ENCODE measurements at regions not wholly inside any gene's neighbourhood (a gene's known extent, or its start where the extent isn't known, plus 50 kb on each side); places are given as distances from the start of the nearest gene placed in this dataset.

DNA sequence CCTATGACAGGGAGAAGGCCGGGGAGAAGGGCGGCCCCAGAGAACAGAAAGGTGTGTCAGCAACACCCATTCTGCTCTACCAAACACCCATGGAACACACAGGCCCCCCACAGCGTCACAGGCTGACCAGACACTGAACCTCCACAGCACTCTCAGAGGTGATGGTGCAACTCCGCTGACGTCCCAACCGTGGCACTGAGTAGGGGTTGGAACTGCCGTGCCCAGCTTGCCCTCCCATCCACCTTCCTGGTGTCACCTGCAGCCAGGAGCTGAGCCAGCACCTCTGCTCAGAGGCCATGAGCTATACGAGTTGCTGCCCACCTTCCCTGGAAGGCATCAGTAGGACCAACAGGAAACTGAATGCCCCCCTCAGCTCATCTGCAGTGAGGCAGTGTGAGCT lies 412.9 kb upstream of the SALL3 start:
- DNase-seq (no peak), ATAC-seq (no peak)

DNA sequence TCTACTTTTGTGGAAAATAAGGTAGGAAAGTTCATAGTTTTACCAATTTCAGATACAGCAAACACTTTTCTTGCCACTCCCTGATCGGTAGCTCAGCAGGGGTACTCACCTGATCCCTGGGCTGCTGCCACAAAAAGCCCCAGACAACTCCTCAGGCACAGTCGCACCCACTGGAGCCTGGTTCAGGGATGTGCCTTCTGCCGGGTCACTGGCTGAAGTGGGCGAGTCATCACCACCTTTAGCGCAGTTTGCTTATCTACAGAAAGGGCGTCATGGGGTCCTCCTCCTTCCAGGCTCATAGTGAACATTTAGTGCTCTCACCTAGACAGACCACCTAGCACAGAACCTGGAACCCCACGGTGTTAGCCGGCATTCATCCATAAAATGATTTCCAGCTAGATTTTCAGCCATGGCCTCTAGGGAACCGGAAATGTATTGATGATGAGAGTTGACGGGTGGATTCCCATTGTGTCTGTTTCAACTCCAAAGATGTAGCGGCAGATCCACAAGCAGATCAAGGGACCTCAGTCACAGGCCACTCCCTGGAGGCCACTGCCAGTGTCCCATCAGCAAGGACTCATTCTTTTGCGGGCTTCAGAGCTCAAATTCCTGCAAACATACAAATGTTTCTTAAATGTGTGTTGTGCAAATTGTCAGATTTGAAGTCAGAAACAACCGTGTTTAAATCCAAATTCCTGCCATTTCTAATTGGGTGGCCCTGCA lies 408.4 kb upstream of the SALL3 start:
- no peak for ATAC-seq
- DNase-seq = no peak

DNA sequence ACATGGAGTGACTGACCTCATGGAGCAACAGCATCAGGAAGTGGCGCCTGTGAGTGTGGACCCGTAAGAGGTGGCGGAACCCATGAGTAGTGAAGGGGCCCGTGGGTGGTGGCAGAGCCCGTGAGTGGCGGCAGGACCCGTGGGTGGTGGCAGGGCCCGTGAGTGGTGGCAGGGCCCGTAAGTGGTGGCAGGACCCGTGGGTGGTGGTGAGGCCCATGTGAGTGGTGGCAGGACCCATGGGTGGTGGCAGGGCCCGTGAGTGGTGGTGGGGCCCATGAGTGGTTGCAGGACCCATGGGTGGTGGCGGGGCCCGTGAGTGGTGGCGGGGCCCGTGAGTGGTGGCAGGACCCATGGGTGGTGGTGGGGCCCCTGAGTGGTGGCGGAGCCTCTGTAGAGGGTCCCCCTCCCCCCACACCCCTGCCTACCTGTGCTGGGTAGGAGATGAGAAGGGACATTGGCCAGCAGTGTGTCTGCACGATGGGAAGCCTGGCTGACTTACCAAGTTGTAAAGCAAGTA lies 407.7 kb upstream of the SALL3 start:
- ATAC-seq (no peak), DNase-seq (no peak)

DNA sequence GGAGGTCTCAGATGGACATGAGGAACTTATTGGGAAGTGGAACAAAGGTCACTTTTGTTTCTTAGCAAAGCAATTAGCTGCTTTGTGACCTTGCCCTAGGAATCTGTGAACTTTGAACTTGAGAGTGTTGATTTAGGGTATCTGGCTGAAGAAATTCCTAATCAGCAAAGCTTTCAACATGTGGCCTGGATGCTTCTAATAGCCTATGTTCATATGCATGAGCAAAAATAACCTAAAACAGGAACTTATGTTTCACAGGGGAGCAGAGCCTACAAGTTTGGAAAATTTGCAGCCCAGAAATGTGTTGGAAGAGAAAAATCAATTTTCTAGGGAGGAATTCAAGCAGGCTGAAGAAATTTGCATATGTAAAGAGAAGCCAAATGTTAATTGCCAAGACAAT lies 405.8 kb upstream of the SALL3 start:
- no peak for ATAC-seq
- DNase-seq = no peak

DNA sequence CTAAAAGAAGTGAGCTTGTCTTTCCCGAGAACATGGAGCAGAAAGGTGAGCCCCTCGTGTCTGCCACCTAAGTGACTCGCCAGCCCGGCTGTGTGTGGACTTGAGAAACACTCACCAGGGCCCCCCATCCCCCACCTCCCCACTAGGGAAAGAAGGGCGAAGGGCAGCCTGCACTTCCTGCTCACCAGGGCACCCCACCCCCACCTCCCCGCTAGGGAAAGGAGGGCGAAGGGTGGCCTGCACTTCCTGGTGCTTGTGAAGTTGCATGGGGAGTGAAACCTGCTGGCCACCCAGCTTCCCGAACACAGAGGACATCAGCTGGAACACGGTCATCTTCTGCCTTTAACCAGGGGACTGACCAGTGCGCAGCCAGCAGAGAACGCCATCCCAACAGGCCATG lies 402.7 kb upstream of the SALL3 start:
- DNase-seq (no peak), ATAC-seq (no peak)

DNA sequence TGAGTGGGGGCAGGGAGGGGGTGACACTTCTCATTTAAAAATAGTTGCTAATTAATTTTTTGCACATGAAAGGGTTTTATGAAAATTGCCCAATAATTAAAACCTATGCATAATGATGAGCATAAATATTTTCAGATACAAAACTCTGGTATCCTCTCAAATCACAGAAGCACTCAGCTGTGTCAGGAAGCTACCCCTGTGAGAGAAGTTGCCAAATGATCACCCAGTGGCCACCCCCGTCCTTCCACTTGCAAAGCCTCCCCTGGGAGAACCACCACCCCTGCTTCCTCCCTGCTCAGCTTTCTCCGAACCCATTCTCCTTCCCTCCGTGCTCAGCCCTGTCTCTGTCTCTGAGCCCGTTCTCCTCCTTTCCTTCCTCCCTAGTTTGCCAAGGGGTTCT lies 400.2 kb upstream of the SALL3 start:
- no peak for DNase-seq
- no peak for ATAC-seq

- ATAC-seq (no peak), DNase-seq (no peak)
Measured at GRCh38 chr18:78579854-78580577, 399.6 kb upstream of the SALL3 start.

DNA sequence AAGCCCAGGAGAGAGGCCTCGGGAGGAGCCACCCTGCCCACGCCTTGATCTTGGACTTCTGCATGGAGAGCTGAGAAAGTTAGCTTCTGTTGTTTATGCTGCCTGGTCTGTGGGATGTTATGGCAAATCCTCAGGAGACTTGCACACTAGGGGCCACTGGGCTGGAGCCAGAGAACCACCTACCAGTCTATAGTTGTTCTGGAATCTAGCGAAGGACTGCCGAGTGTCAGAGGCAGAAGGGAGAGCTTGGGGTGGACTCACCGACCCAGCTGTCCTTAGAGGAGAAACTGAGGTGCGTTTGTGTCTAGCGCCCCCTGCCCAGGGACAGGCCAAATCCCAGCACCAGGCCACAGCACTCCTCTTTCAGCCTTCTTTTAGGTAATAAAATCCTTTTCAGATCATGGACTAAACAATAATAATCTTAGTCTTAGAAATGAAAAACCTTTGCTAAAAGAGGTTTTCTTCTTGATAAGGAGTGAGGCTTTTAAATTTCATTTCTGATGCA lies 398.7 kb upstream of the SALL3 start:
- DNase-seq (no peak), ATAC-seq (no peak)

- ATAC-seq = no peak
- no peak for DNase-seq
Measured at GRCh38 chr18:78582181-78582709, 397.4 kb upstream of the SALL3 start.

- ATAC-seq (no peak), DNase-seq (no peak)
Measured at GRCh38 chr18:78582898-78583738, 396.5 kb upstream of the SALL3 start.

GRCh38 chr18:78583739-78584458 lies 395.7 kb upstream of the SALL3 start:
- no peak for DNase-seq
- ATAC-seq = no peak

DNA sequence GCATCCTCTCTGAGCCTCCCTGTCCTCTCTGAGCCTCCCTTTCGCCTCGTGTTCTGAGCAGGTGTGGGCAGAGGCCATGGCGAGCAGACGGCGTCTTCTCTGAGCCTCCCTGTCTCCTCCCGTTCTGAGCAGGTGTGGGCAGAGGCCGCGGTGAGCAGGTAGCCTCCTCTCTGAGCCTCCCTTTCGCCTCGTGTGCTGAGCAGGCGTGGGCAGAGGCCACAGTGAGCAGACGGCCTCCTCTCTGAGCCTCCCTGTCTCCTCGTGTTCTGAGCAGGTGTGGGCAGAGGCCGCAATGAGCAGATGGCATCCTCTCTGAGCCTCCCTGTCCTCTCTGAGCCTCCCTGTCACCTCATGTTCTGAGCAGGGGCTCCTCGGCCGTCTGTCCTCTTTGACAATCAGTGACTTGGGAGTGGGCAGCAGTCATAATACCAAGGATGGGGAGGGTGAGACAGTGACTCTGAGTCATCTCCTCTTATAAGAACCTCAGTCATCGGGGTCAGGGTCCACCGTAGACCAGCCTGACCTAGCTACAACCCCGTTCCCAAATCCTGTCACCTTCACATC lies 395.1 kb upstream of the SALL3 start:
- ATAC-seq (no peak), DNase-seq (no peak)

DNA sequence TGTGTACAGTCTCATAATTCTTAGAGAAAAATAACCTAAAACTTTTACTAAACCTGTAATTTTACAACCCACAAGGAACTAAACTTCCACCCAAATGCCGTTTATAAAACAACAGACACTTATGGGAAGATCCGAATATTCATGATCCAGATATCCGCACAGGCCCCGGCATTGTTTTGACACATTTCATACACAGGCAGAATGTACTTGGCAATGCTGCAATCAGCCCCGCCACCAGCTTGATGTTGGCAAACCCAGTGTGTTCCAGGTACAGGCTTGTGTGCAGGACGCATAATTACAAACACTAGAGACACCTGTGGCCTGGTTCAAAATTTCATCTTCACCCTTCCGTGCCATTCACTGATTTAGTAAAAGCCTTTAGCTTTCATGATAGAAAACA lies 393.0 kb upstream of the SALL3 start:
- ATAC-seq = no peak
- no peak for DNase-seq

GRCh38 chr18:78587096-78587495 lies 392.5 kb upstream of the SALL3 start:
- DNase-seq = no peak
- ATAC-seq = no peak

GRCh38 chr18:78587626-78588600 lies 391.7 kb upstream of the SALL3 start:
- DNase-seq (no peak), ATAC-seq (no peak)

DNA sequence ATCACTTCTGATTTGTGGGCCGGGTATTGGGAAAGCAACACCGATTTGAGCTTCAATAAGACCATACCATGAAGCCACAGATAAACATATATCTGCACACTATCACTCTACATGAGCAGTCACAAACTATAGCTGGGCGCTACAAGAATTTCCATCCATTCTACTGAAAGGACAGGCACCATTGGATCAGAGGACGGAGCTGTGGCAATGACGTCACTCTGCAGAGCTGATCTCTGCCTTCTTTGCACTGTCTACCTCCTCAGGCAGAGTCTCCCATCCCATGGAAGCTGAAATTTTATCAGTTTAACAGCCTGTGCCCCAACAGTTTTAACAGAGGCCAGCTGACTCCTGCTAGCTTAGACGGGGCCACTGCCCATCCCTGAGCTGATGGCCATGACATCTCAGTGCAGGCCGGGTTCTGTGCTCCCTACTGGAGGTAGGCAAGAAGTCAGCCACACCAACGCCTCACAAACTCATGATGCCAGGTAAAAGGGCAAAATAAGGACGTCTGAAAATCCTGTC lies 389.6 kb upstream of the SALL3 start:
- DNase-seq (no peak), ATAC-seq (no peak)

DNA sequence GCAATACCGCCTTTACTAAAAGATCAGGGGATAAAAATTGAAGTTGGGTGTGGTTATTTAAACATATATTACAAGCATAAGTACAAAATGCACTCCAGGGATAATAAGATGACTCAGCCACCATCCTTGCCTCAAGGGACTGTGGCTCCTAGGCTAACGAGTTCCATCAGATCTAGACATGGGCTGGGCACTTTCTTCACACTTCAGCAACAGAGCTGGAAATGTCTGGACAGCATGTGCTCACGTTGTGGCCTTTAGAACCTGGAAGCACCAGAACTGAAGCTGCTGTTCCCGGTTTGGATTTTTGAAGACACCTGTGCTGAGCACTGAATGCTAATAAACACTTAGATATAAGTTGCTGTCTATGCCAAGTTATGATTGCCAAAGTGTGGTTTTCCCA lies 384.2 kb upstream of the SALL3 start:
- ATAC-seq (no peak), DNase-seq (no peak)

GRCh38 chr18:78595924-78596573 lies 383.6 kb upstream of the SALL3 start:
- no peak for DNase-seq
- ATAC-seq = no peak

GRCh38 chr18:78596794-78597345 lies 382.7 kb upstream of the SALL3 start:
- DNase-seq (no peak), ATAC-seq (no peak)
